ENCODE measurements at regions not wholly inside any gene's neighbourhood (a gene's known extent, or its start where the extent isn't known, plus 50 kb on each side); places are given as distances from the start of the nearest gene placed in this dataset.

DNA sequence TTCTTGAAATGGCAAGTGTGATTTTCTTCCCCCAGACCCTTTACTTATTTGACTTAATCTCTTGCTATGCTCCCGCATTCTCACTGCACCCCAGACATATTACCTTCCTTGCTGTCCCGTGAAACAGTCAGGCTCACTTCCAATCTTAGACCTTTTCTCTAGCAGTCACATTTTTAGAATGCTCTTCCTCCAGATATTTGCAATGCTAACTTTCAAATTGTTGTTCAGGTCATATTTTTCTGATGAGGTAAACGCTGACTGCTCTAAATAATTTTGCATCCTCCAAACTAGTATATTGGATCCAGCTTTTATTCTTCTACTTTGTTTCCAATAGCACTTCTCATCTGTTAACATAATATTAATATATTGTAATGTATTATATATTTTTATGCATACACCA is 648.2 kb upstream of the NEGR1 start:
- TF ChIP-seq, protein P1, sequence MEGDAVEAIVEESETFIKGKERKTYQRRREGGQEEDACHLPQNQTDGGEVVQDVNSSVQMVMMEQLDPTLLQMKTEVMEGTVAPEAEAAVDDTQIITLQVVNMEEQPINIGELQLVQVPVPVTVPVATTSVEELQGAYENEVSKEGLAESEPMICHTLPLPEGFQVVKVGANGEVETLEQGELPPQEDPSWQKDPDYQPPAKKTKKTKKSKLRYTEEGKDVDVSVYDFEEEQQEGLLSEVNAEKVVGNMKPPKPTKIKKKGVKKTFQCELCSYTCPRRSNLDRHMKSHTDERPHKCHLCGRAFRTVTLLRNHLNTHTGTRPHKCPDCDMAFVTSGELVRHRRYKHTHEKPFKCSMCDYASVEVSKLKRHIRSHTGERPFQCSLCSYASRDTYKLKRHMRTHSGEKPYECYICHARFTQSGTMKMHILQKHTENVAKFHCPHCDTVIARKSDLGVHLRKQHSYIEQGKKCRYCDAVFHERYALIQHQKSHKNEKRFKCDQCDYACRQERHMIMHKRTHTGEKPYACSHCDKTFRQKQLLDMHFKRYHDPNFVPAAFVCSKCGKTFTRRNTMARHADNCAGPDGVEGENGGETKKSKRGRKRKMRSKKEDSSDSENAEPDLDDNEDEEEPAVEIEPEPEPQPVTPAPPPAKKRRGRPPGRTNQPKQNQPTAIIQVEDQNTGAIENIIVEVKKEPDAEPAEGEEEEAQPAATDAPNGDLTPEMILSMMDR (IDR thresholded peaks at IDR 0.05; ENCODE audit: insufficient read depth, low read length, severe bottlenecking), result no peak
- FAIRE-seq, result no peak

DNA sequence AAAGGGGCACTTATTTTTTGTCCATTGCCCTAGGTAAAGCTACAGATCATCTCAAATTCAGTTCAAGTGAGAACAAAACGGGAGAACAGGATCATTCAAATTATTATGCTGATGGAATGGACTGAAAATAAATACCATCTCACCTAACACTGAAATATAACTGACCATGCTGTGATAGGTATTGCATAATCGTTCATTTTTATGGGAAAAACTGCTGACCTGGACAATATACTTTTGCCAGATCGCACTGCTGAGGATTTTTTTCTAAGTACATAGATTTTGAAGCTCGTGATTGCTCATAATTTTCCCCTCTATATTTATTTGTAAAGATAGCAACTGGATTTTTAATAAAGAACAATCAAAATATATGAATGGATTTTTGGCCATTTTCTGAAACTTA is 636.6 kb upstream of the NEGR1 start:
- TF ChIP-seq, protein P1 (IDR thresholded peaks at IDR 0.05; ENCODE audit: insufficient read depth, low read length, severe bottlenecking), result no peak
- H3K27me3 ChIP-seq (ENCODE audit: control insufficient read depth, insufficient read depth, low read length), result no peaks in the 10 kb centered on the region
- no peaks in the 10 kb centered on the region for H3K36me3 ChIP-seq (ENCODE audit: control insufficient read depth, insufficient read depth, low read length)
- H3K4me3 ChIP-seq (ENCODE audit: low read depth, low read length), result no peak overlapping the region
- FAIRE-seq (no peak), DNase-seq (ENCODE audit: low read depth) (no peak)

More for the DNA sequence above, 648.2 kb upstream of the NEGR1 start:
- no peak for DNase-seq (ENCODE audit: low read depth)
- no peak overlapping the region for H3K4me3 ChIP-seq (ENCODE audit: low read depth, low read length)
- no peaks in the 10 kb centered on the region for H3K27me3 ChIP-seq (ENCODE audit: control insufficient read depth, insufficient read depth, low read length)
- no peaks in the 10 kb centered on the region for H3K36me3 ChIP-seq (ENCODE audit: control insufficient read depth, insufficient read depth, low read length)

DNA sequence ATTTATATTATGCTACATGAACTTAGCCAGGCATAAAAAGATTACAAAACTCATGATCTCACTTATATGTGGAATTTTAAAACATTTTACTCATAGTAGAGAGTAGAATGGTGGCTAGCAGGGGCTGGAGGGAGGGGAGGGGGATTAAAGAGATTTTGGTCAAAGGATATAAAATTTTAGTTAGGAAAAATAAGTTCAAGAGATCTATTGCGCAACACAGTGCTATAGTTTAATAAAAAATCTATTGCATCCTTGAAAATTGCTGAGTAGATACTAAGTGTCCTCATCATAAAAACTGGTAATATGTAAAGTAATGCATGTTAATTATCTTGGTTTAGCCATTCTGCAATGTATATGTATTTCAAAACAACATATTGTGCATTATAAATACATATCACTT is 635.6 kb upstream of the NEGR1 start:
- FAIRE-seq (no peak), DNase-seq (ENCODE audit: low read depth) (no peak)
- H3K27me3 ChIP-seq (ENCODE audit: control insufficient read depth, insufficient read depth, low read length), result no peaks in the 10 kb centered on the region

DNA sequence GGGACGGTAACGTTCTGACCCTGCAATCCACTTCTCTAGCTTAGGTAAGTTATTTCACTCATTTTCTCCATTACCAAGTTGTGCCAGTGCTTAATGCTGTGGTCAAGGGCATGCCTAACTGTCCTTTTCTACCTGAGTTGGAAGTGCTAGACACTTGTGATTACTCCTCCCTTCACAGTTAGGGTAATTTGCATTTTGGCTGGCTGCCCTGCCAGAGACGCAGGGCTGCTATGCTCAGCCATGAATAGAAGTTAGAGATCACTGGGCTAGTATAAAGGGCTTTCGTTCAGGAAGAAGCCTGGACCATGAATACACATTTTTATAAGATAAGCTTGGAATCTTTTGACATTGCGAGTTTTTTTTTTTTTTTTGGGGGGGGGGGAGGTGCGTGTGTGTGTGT is 633.2 kb upstream of the NEGR1 start:
- Histone ChIP-seq H3K4me3 (ENCODE audit: low read depth, low read length) (no peak overlapping the region), H3K27me3 (ENCODE audit: control insufficient read depth, insufficient read depth, low read length) (no peaks in the 10 kb centered on the region), H3K36me3 (ENCODE audit: control insufficient read depth, insufficient read depth, low read length) (no peaks in the 10 kb centered on the region)
- TF ChIP-seq, protein P1 (IDR thresholded peaks at IDR 0.05; ENCODE audit: insufficient read depth, low read length, severe bottlenecking), result no peak
- FAIRE-seq (no peak), DNase-seq (ENCODE audit: low read depth) (no peak)

More for the DNA sequence above, 635.6 kb upstream of the NEGR1 start:
- TF ChIP-seq, protein P1 (IDR thresholded peaks at IDR 0.05; ENCODE audit: insufficient read depth, low read length, severe bottlenecking), result no peak
- H3K36me3 ChIP-seq (ENCODE audit: control insufficient read depth, insufficient read depth, low read length), result no peaks in the 10 kb centered on the region
- no peak overlapping the region for H3K4me3 ChIP-seq (ENCODE audit: low read depth, low read length)

DNA sequence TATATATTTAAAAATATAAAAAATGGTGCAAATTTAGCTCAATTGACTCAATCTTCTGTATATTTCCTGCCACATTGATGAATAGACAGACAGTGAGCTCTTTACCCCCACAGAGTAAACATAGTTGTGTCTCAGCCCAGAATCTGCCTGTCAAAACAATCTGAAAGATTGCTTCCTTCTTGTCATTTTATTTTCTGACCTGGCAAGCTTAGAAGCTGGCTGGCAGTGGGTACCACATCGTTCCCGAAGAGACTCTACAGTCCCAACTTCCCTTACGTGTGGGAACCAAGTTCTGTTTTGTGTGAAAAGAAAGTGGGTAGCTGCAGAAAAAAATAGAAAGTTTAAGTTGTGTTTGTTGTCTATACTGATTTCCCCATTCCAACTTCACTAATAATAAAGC is 629.3 kb upstream of the NEGR1 start:
- H3K36me3 ChIP-seq (ENCODE audit: control insufficient read depth, insufficient read depth, low read length), result no peaks in the 10 kb centered on the region
- DNase-seq (ENCODE audit: low read depth), result no peak
- FAIRE-seq, result no peak
- TF ChIP-seq, protein P1 (IDR thresholded peaks at IDR 0.05; ENCODE audit: insufficient read depth, low read length, severe bottlenecking), result no peak
- no peaks in the 10 kb centered on the region for H3K27me3 ChIP-seq (ENCODE audit: control insufficient read depth, insufficient read depth, low read length)
- H3K4me3 ChIP-seq (ENCODE audit: low read depth, low read length), result no peak overlapping the region

DNA sequence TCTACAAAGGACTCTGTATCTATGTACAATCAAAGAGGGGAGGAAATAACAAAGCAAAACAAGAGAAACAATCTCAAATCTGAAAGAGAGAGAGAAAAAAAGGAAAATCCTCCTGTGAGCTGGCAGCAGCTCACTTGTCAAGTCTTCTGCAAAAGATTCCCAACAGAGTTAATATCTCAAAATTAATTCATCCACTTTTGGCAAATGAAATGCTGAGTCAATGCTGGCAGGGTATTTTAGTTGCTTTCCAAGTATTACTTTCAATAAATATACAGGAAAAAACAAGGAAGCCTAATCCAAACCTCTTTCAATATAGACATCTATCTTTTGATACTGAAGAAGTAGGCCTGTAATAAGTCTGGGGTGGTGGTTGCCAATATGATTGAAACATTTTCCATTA is 613.9 kb upstream of the NEGR1 start:
- Histone ChIP-seq H3K4me3 (ENCODE audit: low read depth, low read length) (no peak overlapping the region), H3K27me3 (ENCODE audit: control insufficient read depth, insufficient read depth, low read length) (no peaks in the 10 kb centered on the region), H3K36me3 (ENCODE audit: control insufficient read depth, insufficient read depth, low read length) (no peaks in the 10 kb centered on the region)
- TF ChIP-seq, protein P1 (IDR thresholded peaks at IDR 0.05; ENCODE audit: insufficient read depth, low read length, severe bottlenecking), result no peak
- FAIRE-seq (no peak), DNase-seq (ENCODE audit: low read depth) (no peak)
